GM08714 (cell line): ENCODE measurements at regions not wholly inside any gene's neighbourhood (a gene's known extent, or its start where the extent isn't known, plus 50 kb on each side); places are given as distances from the start of the nearest gene placed in this dataset.

Source experiments
- H3K4me3 ChIP-seq: fragments of 200-500 bp; sonication (Bioruptor generic); 2 replicates; pipeline ENCODE4 v1.5.1; 2014; ENCODE audit warnings: mild to moderate bottlenecking, low read length, inconsistent platforms
- ZNF274 ChIP-seq: IDR thresholded peaks from 2 replicates; pipeline ENCODE4 v1.6.1; 2012; ENCODE audit warnings: mild to moderate bottlenecking, low read depth, low read length

DNA sequence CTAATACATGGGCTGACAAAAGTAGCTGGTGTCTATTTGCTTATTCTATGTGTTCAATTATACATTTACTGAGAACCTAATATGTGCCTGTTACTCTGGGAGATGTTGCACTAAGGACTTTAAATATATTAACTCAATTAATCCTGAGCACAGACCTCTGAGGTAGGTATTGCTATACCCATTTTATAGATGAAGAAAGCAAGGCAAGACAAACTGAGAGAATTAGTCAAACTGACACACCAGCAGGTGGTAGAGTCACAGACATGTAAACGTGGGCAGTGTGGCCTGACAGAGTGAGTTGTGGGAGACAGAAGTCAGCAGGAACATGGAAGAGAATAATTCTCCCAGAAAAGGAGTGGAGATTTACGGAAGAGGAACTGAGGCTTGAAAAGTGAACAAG, 428.9 kb downstream of the LPIN1 start:
- no peak overlapping the region for H3K4me3 ChIP-seq
- no peak for TF ChIP-seq ZNF274

DNA sequence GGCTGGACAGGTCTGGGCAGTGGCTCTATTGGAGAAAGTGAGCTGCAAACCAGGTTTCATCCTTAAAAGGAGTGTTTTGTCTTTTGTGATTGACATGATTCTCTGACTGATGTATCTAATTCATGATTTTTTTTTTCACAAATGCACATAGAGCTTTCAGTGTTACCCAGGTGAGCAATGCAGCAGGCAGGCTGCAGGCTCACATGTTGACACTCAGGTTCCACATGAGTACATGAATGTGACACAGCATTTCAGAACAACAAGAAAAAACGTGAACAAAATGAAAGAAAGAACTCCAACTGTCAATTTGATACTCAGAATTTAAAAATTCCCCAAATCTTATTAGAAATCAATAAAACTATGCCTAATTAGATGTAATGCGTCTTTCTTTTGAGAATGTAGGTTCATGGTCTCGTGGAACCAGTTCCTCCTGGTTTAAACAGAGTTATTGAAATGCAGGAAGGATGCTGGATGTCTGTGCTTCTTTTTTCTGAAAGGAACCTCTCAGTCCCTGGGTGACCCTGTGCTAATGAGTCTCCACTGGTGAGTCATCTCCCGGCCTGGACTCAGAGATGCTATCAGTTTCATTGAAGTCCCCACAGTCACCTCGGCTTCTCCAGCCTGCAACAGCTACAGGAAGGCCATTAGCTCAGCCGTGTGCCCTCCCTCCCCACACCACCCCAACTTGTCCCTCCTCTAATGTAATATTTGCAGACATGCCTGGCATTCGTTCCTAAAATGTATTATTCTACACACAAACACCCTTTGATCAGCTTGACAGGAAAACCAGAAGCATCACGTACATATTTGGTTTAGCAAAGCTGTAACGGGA, 430.4 kb downstream of the LPIN1 start:
- no peak overlapping the region for H3K4me3 ChIP-seq
- TF ChIP-seq ZNF274: no peak

DNA sequence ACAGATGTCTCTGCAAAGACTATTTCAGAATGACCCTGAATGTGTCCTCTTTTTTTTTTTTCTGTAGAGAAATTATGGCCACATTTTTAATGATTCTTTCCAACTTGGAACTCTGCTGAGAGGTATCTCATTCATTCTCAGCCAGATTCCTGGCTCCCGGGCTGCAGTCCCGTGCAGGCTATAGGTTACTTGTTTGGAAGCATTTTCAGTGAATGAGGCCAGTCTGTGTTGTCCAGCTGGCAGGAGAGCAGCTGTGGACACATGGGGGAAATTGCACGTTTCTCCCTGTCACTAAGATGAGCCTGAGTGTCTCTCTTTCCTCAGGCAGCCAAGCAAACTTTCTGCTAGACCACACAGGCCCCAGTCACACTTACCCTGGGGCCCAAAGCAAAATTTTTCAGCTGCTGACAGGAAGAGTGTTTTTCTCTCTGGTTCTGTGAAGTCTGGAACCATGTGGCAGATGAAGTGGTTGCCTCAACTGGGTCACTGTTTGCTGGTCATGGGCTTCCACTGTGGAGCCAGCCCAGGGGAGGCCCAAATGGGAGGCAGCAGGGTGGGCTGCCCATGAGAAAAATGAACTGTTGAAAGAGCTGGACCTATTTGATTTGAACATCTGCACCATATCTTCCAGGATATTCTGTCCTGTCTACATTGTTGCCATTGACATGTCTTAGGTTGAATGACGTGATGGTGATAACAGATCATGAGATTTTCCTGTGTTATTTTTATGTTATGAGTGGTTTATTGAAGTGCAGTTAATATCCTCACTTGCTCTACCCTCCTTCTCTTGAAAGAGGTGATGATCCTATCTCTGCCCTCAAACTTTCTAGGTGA, 431.2 kb downstream of the LPIN1 start:
- H3K4me3 ChIP-seq: no peak overlapping the region
- TF ChIP-seq ZNF274: no peak

DNA sequence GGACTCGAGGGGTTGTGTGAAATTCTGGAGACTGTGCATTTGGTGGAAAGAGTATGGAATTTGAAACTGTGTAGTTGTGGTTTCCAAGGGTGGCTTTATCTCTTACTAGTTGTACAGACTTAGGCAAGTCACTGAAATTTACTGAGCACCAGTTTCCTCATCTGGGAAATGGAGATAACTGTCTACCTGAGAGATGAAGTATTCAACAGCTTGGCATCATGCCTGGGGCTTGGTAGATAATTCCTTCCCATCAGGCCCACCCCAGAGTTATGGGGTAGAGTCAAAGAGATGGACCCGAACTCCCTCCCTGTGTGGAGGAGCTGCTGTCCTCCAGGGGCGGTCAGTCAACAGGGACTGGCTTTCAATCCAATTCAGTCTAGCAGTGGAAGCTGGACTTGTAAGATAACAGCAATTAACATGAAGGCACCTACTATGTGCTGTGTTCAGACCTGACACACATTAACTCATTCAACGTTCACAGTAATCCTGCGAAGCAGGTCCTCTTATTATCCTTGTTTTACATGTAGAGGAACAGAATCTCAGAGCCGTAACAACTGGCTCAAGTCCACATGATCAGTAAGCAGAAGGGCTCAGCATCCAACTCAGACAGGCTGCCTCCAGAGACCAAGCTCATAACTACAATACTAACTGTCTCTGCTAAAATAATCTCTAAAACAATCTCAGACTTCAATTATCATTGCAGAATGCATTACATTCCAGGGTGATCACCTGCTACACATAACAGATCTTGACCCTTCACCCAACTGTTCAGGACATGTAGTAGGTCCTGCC, 432.1 kb downstream of the LPIN1 start:
- no peak for TF ChIP-seq ZNF274
- no peak overlapping the region for H3K4me3 ChIP-seq

DNA sequence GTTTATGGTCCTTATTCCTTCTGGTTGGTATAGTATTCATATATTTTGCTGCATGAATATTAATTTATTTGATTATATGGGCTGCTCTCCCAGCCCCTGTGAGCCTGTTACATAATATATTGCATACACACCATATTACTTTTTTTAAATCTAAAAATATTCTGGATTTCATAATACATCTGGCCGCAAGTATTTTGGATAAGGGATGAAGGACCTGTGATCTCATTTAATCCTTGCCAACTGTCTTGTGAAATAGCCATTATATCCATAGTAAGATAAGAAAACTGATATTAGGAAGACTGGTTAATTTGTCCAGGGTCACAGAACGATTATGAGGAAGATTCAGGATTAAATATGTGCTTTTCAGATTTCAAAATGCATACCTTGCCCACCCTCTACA, 433.6 kb downstream of the LPIN1 start:
- no peak for TF ChIP-seq ZNF274
- no peak overlapping the region for H3K4me3 ChIP-seq

DNA sequence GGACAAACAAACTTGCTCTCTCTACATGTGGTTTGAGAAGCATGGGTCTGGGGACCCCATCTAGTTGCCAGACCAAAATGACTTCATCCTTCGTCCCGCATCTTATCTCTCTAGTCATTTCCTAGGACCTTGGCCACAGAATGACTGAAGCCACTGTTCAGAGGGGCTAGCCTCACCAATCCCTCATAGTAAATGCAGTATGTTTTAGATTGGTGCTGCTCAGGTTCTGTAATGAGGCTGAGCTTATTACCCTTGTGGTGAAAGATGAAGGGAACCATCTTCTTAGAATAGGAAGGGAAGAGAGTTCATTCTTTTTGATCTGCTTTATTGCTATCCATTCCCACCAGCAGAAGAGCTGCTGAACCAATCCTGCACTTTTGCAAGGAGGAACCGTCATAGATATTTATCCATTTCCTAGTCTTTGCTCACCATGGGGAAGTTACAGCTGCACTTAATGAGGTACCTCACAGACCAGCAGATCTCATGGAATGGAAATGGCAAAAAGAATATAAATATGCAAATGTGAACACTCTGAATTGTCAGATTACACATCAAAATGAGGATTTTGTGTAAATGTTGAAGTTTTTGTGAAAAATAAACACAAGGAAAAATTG, 436.7 kb downstream of the LPIN1 start:
- H3K4me3 ChIP-seq: no peak overlapping the region
- no peak for TF ChIP-seq ZNF274

DNA sequence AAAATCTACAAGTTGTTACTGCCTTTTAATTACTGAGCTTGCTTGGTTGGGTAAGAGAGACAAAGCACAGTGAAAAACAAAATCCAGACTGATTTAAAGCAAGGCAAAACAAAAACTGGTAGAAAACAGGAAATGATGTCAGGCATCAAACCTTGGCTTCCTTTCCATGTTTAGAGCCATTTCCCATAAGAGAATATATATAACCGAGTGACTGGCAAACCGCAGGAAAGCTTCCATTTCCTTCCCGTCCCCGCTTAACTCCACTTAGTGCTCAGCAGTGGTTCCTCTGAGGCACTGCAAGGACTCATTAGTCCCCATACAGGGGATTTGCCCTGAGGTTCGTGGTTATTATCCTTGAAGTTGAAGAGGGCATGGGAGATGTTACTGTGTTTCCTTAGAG, 446.3 kb downstream of the LPIN1 start:
- no peak overlapping the region for H3K4me3 ChIP-seq
- TF ChIP-seq ZNF274: no peak

DNA sequence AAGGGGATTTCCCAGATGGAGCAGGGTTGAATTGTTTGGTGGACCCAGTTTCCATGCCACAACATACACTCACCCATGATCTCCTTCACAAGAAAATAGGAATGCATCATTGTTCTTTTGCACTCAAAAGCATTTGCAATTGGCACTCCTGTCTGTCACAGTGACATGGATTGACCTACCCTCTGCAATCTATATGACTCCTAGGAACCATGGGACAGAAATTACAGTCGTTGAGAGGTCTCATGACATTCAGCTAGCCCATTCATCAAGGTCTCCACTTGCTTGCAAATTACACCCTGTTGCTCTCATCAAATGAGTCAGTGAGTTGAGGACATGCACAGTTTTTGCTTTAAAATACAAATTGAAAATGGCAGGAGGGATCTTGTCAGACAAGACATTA, 448.5 kb downstream of the LPIN1 start:
- H3K4me3 ChIP-seq: no peak overlapping the region
- no peak for TF ChIP-seq ZNF274

DNA sequence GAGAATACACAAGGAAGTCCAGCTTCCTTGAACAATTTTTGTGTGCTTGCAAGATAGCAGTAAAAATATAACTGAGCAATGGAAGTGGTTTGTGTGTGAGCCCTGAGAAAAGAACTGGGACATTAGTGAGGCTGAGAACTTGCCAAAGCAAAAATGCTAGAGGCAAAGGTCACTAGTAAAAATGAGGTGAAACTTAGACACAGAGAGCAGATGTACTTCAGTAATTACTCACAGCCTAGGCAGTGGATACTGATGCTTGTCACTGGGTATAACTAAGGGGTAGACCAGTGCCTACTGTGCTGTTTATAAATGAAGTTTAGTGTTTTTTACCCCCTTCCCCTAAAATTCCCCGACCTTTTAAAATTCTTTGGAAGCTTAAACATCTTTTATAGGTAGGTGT, 450.1 kb downstream of the LPIN1 start:
- no peak for TF ChIP-seq ZNF274
- H3K4me3 ChIP-seq: no peak overlapping the region

DNA sequence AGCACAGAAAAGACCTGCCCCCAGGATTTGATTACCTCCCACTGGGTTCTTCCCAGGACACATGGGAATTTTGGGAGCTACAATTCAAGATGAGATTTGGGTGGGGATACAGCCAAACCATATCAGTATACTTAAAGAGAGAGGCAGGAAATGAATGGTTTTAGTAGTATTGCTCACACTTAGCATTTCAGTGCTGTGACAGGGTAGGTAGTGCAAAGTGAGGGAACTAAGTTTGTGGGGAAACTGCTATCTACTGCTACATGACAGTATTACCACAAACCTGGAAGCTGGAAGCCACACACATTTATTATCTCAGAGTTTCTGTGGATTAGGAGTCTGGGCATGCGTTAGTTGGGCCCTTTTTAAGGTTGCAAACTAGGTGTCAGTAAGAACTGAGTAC, 450.7 kb downstream of the LPIN1 start:
- TF ChIP-seq ZNF274: no peak
- no peak overlapping the region for H3K4me3 ChIP-seq

DNA sequence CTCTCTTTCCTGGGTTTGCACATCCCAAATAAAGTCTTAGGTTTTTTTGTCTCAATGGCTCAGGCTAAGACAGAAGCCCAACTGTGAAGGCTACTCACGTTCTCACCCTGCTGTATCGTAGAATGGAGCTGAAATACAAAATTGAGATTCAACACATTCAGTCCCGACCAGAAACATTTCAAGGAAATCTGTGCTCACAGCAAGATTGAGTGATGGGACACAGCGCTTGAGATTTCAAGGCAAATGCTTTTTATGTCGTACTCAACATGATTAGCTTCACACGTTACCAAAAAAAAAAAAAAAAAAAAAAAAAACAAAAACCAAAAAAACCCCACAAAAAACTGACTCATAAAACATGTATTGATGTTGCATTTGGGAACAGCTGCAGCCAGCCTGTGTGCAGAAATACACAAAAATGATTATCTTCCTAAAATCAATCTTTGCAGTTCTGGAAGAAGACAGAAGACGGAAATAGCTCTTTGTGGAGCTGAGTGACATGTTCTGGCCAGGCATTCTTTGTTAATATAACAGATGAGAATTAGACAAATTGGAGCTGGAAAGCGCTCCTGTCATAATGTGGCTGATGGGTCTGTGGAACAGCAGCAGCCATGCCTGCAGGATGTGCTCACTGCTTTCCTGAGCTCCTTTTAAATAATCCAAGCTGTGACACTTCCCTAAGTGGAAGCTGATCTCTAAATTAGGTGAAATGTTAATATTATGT, 453.2 kb downstream of the LPIN1 start:
- no peak for TF ChIP-seq ZNF274
- no peak overlapping the region for H3K4me3 ChIP-seq

DNA sequence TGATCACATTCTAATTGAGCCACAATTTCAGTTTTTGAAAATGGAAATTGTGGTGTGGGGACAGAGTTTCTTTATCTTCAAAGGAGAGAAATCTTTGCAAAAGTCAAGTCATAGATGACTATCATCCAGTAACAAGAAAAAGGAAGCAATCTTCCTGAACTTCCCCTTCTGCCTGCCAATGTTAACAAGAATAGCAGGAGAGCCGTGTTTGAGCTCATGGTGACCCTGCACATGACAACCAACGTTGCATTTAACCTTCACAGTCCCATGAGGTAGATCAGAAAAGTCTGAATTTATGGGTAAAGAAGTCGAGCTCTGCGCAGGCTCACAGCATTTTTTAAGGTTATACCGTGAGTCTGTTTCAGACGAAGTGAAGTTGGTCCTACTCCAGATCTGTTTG, 454.9 kb downstream of the LPIN1 start:
- H3K4me3 ChIP-seq: no peak overlapping the region
- no peak for TF ChIP-seq ZNF274

DNA sequence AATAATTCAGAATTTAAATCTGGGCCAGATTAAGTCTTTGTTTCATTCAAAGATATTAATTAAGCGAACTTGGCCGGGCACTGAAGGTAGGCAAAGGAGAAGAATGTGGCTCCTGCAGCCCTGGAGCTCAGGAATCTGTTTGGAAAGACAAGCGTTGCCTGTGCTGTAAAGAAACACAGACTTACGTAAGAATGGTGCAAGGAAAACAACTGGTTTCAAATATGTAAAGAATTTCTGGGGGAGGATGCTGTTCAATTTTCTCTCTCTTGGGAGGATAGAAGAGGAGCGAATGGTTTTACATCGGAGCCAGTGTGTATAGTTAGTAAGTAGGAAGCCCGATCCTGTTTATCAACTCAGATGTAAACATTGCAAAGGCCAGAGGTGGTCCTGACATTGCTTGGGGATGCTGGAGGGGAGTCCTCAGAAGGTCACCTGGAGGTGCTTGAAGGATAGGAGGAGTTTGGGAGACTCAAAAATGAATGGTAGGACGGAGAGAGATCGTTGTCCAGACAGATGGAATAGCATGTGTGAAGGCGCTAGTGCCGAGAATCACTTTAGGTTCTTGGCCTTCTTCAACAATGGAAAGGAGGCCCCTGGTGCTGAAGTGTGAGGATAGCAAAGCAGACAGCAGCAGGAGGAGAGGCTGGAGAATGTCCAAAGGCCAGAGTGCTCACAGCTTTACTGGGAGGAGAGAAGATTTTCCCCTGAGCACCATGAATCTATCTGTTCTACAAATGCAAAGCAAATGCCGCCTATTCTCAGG, 456.1 kb downstream of the LPIN1 start:
- H3K4me3 ChIP-seq: no peak overlapping the region
- TF ChIP-seq ZNF274: no peak
